ENCODE measurements at regions not wholly inside any gene's neighbourhood (a gene's known extent, or its start where the extent isn't known, plus 50 kb on each side); places are given as distances from the start of the nearest gene placed in this dataset.

DNA sequence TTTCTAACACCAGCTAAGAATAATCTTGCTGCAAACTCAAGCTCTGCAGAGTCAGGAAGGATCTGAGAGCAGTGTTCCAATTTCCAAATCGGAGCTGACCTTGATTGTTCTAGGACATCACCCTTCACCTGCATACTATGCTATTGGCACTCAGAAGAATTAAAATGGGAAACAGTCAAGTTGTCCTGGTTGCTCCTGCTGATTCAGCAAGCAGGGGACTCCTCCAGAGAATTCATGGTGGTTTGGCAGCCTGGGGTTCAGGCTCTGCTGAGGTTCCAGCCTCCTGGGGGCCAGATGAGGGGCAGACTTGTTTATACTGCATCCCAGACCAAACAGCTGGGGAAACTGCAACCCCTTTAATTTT, 213.7 kb upstream of the ADAMTS9 start:
- no peaks in the 10 kb centered on the region for H3K36me3 ChIP-seq (ENCODE audit: control insufficient read depth, insufficient read depth, low read length)
- no peak overlapping the region for H3K4me3 ChIP-seq (ENCODE audit: insufficient read depth, low read depth, low read length)
- no peaks in the 10 kb centered on the region for H3K4me1 ChIP-seq (ENCODE audit: control insufficient read depth, insufficient read depth, low read length)
- WGBS, 2 experiments: 75 to 81% methylated on average over 1 of the region's 1 CpG
- H3K9me3 ChIP-seq (ENCODE audit: control insufficient read depth, low read length): no peaks in the 10 kb centered on the region
- H3K27me3 ChIP-seq (ENCODE audit: control insufficient read depth, insufficient read depth, low read length, poor library complexity, severe bottlenecking): no peaks in the 10 kb centered on the region
- no peak overlapping the region for H3K27ac ChIP-seq (ENCODE audit: insufficient read depth, low read depth, low read length, poor library complexity, severe bottlenecking)

DNA sequence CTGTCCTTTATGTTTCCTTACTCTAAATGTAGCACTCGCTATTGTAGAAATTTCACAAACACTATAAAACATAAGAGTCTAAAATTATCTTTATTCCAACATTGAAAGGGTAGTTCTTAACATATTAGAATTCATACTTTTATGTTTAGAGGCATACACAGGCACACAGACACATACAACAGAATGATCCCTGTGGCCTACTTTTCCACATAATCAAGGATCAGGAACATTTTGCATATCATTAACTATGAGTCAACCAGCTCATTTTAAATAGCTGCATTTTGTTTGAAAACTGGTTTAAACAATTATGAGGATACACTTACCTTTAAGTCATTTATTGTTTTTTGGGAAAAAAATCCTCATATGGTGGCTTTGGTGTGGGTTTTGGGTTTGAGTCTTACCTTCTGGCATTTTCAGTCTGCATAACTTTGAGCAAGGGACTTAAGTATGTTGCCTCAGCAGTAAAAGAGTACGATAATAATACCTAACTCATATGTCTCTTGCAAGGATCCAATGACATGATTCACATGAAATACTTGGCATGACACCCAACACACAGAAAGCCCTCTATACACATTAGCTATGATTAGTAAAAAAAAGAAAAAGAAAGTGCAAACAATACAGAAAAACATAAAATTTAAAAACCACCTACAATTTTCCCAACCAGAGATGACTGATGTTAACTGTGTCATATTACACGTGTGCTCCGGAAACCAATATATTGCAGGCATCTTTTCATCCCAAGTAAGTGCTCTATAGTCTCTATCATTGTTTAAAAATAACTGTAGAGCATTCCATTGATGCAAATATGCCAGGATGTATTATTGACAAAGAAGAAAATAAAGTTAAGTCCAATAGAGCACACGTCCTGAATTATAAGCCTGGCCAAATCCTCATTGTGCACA, 213.1 kb upstream of the ADAMTS9 start:
- H3K27me3 ChIP-seq (ENCODE audit: control insufficient read depth, insufficient read depth, low read length, poor library complexity, severe bottlenecking): no peaks in the 10 kb centered on the region
- no peaks in the 10 kb centered on the region for H3K9me3 ChIP-seq (ENCODE audit: control insufficient read depth, low read length)
- H3K27ac ChIP-seq (ENCODE audit: insufficient read depth, low read depth, low read length, poor library complexity, severe bottlenecking): no peak overlapping the region
- H3K36me3 ChIP-seq (ENCODE audit: control insufficient read depth, insufficient read depth, low read length): no peaks in the 10 kb centered on the region
- H3K4me1 ChIP-seq (ENCODE audit: control insufficient read depth, insufficient read depth, low read length): no peaks in the 10 kb centered on the region
- 96 to 97% methylated on average over 5 of the region's 5 CpGs for WGBS, 2 experiments
- H3K4me3 ChIP-seq (ENCODE audit: insufficient read depth, low read depth, low read length): no peak overlapping the region

DNA sequence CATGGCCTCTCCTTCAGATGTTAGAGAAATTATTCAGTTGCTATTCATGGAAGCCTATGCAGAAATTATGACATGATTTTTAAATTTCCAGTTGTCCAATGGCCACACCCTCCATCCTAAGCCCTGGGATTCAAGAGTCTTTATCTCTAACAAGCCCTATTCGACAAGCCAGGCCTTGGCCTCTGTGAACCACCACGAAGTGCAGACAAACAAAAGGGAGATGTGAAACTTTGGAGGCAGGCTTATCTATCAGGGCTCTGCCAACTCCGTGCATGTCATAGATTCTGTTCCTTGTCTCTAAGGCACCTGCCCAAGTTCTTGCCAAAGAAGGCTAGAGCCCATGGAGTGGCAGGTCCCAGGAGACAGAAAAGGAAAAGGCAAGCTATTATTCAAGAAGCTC, 212.4 kb upstream of the ADAMTS9 start:
- Histone ChIP-seq H3K36me3 (ENCODE audit: control insufficient read depth, insufficient read depth, low read length) (no peaks in the 10 kb centered on the region), H3K4me1 (ENCODE audit: control insufficient read depth, insufficient read depth, low read length) (no peaks in the 10 kb centered on the region), H3K4me3 (ENCODE audit: insufficient read depth, low read depth, low read length) (no peak overlapping the region), H3K9me3 (ENCODE audit: control insufficient read depth, low read length) (no peaks in the 10 kb centered on the region), H3K27me3 (ENCODE audit: control insufficient read depth, insufficient read depth, low read length, poor library complexity, severe bottlenecking) (no peaks in the 10 kb centered on the region), H3K27ac (ENCODE audit: insufficient read depth, low read depth, low read length, poor library complexity, severe bottlenecking) (no peak overlapping the region)
- WGBS, 2 experiments: 92 to 93% methylated on average over 3 of the region's 3 CpGs

DNA sequence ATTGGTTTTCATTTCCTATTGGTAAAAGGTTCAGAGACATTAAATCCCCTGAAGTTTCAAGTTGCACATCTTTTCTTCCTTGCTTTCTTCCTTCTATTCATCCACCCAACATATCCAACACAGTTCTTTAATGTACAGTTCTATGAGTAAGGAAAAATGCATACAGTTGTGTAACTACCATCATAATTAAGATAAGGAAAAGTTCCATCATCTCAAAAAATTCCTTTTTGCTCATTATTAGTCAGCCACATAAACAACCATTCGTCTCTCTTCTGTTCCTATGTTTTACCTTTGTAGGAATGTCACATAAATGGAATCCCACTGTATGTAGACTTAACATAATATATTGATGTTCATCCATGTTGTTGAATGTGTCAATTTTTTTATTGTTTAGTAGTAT, 211.1 kb upstream of the ADAMTS9 start:
- 86 to 100% methylated on average over 1 of the region's 1 CpG for WGBS, 2 experiments
- Histone ChIP-seq H3K9me3 (ENCODE audit: control insufficient read depth, low read length) (no peaks in the 10 kb centered on the region), H3K4me1 (ENCODE audit: control insufficient read depth, insufficient read depth, low read length) (no peaks in the 10 kb centered on the region), H3K4me3 (ENCODE audit: insufficient read depth, low read depth, low read length) (no peak overlapping the region), H3K27ac (ENCODE audit: insufficient read depth, low read depth, low read length, poor library complexity, severe bottlenecking) (no peak overlapping the region), H3K27me3 (ENCODE audit: control insufficient read depth, insufficient read depth, low read length, poor library complexity, severe bottlenecking) (no peaks in the 10 kb centered on the region), H3K36me3 (ENCODE audit: control insufficient read depth, insufficient read depth, low read length) (no peaks in the 10 kb centered on the region)

DNA sequence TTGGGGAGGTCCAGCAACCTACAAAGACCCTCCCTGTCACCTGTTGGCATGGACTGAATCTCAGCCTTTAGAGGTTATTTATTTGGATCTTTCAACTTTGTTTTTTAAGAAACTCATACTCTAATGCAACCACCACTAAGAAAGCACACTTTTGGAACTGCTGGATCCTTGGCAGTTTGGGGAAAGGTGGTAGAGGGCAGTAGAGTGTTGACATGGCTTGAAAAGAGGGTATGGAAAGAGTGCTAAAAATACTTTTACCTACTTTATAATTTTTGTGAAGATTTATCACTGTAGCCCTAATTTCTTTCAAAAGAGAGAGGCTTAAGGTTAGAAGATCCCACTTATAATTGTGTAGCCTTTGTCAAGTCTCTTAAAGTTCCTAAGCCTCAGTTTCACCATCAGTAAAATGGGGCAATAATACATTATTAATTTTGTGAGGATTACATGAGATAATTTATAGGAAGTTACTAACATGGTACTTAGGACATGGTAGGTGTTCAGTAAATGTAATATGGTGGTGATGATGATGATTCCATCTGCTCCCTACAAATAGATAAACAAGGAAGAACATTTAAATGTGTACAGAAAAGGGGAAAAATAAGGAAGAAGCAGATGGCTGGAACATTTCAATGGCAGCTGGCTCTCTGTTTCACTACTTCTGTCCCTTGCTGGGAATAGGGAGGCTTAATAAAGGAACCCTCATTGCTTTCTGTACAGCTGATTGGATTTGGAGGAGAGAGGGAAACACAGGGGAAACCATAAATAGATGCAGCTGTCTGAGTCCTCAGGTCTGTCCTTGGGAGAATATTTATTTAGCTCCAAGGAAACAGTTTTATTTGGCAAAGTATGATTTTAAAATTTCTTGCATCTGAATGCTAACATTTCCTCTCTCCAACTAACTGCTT, 208.4 kb upstream of the ADAMTS9 start:
- no peaks in the 10 kb centered on the region for H3K4me1 ChIP-seq (ENCODE audit: control insufficient read depth, insufficient read depth, low read length)
- no peak overlapping the region for H3K4me3 ChIP-seq (ENCODE audit: insufficient read depth, low read depth, low read length)
- H3K27ac ChIP-seq (ENCODE audit: insufficient read depth, low read depth, low read length, poor library complexity, severe bottlenecking): no peak overlapping the region
- no peaks in the 10 kb centered on the region for H3K36me3 ChIP-seq (ENCODE audit: control insufficient read depth, insufficient read depth, low read length)
- no peaks in the 10 kb centered on the region for H3K9me3 ChIP-seq (ENCODE audit: control insufficient read depth, low read length)
- H3K27me3 ChIP-seq (ENCODE audit: control insufficient read depth, insufficient read depth, low read length, poor library complexity, severe bottlenecking): no peaks in the 10 kb centered on the region

DNA sequence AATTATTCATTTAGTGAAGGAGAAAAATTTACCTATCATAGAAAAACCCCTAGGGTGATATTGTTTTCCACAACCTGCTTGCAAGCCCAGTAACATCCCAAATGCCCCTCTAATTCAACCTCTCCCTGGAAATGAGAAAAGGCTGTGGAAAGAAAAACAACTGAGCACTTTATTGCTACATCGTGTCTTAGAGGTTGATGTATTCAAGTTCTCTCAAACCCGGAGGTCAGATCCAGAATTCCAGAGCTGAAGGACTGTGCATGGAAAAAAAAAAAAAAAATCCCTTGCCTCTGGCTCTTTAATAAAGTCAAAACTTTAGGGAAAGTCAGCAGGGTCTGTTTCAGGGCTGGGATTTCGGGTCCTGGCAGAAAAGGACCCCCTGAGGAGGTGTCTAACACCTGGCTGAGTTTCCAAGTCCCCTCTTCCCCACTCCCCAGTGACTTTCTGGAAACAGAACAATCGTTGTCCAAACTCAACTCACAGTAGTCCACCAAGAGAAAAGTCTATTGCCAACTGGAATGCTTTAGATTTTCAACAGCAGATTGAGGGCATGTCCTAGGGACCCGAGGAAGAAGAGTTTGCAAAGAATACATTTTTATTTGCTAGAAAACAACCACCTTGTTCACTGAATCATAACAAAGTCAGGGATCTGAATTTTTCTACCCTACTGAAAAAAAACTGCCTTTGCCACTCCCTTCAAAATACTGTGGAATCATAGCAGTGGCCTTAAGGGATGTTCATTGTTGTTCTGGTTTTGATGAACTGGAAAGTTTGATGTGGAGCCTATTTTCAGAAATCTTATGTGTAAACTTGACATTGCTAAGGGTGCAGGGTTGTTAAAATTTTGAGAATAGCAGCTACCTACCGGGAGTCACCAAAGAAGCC, 207.5 kb upstream of the ADAMTS9 start:
- Histone ChIP-seq H3K9me3 (ENCODE audit: control insufficient read depth, low read length) (no peaks in the 10 kb centered on the region), H3K4me3 (ENCODE audit: insufficient read depth, low read depth, low read length) (no peak overlapping the region), H3K27ac (ENCODE audit: insufficient read depth, low read depth, low read length, poor library complexity, severe bottlenecking) (no peak overlapping the region), H3K36me3 (ENCODE audit: control insufficient read depth, insufficient read depth, low read length) (no peaks in the 10 kb centered on the region), H3K27me3 (ENCODE audit: control insufficient read depth, insufficient read depth, low read length, poor library complexity, severe bottlenecking) (no peaks in the 10 kb centered on the region), H3K4me1 (ENCODE audit: control insufficient read depth, insufficient read depth, low read length) (no peaks in the 10 kb centered on the region)
- 72 to 74% methylated on average over 6 of the region's 6 CpGs for WGBS, 2 experiments

DNA sequence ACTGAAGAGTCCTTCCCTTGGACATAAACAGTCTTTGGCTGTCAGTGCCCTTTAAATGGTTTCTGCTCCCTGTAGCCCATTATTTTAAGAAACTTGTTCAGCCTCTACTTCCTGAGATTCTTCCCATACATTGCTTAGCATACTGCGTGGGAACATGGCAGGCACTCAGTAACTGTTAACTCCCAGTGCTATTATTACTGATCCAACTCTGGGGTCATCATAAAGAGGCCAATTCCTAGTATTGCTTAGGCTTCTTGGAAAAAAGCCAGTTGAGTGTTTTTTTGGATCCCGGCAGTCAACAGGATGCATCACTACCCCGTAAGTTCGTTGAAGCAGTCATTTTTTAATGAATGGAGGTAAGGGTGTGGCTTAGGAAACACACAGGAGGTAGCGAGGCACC, 206.2 kb upstream of the ADAMTS9 start:
- WGBS, 2 experiments: 93 to 94% methylated on average over 5 of the region's 5 CpGs
- no peaks in the 10 kb centered on the region for H3K4me1 ChIP-seq (ENCODE audit: control insufficient read depth, insufficient read depth, low read length)
- H3K4me3 ChIP-seq (ENCODE audit: insufficient read depth, low read depth, low read length): no peak overlapping the region
- H3K9me3 ChIP-seq (ENCODE audit: control insufficient read depth, low read length): no peaks in the 10 kb centered on the region
- no peaks in the 10 kb centered on the region for H3K27me3 ChIP-seq (ENCODE audit: control insufficient read depth, insufficient read depth, low read length, poor library complexity, severe bottlenecking)
- no peak overlapping the region for H3K27ac ChIP-seq (ENCODE audit: insufficient read depth, low read depth, low read length, poor library complexity, severe bottlenecking)
- H3K36me3 ChIP-seq (ENCODE audit: control insufficient read depth, insufficient read depth, low read length): no peaks in the 10 kb centered on the region

DNA sequence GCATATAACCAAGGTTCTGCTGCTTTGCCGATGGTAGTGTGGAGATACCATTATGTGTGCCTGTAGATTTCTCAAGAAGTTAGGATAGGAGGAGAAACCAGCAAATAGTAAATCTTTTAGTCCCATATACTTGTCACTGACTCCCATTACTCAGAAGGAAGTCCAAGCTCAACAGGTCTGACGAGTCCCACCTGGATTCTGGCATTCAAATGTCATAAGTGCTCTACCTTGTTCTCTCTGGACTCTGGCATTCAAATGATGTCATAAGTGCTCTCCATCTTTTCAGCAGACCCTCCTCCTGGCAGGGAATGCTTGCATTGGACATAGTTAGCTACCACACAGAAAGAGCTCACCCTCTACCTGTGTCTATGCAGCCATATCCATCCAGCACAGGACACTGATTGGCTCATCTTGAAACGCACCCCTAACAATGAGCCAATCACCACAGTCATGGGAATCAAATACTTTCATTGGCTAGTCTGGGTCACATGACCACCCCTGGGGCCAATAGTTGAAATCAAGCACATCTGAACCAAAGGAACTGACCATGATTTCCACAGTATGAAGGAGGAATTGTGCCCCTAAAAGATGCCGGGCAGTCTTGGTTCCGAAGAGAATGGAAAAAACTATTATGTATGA, 205.0 kb upstream of the ADAMTS9 start:
- no peaks in the 10 kb centered on the region for H3K4me1 ChIP-seq (ENCODE audit: control insufficient read depth, insufficient read depth, low read length)
- H3K9me3 ChIP-seq (ENCODE audit: control insufficient read depth, low read length): no peaks in the 10 kb centered on the region
- no peaks in the 10 kb centered on the region for H3K36me3 ChIP-seq (ENCODE audit: control insufficient read depth, insufficient read depth, low read length)
- no peaks in the 10 kb centered on the region for H3K27me3 ChIP-seq (ENCODE audit: control insufficient read depth, insufficient read depth, low read length, poor library complexity, severe bottlenecking)
- H3K4me3 ChIP-seq (ENCODE audit: insufficient read depth, low read depth, low read length): no peak overlapping the region
- WGBS, 2 experiments: 87 to 95% methylated on average over 3 of the region's 5 CpGs
- H3K27ac ChIP-seq (ENCODE audit: insufficient read depth, low read depth, low read length, poor library complexity, severe bottlenecking): no peak overlapping the region

DNA sequence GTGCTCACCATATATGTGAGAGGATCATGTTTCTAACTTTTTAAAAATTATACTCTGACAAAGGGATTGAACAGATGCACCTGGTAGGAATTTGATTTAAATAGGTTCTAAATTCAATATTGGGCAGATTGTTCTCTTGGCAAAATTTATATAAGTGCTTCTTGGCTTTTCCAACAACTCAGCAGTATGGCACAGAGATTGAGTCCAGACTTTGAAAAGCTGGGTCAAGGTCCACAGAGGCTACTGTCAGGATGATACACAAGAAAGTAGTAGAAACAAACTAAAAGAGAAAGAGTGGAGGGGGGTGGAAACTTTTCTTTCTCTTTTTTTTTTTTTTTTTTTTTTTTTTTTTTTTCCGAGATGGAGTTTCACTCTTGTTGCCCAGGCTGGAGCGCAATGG, 203.2 kb upstream of the ADAMTS9 start:
- 83 to 100% methylated on average over 1 to 2 of the region's 2 CpGs for WGBS, 2 experiments
- no peaks in the 10 kb centered on the region for H3K27me3 ChIP-seq (ENCODE audit: control insufficient read depth, insufficient read depth, low read length, poor library complexity, severe bottlenecking)
- H3K36me3 ChIP-seq (ENCODE audit: control insufficient read depth, insufficient read depth, low read length): no peaks in the 10 kb centered on the region
- no peak overlapping the region for H3K27ac ChIP-seq (ENCODE audit: insufficient read depth, low read depth, low read length, poor library complexity, severe bottlenecking)
- H3K9me3 ChIP-seq (ENCODE audit: control insufficient read depth, low read length): no peaks in the 10 kb centered on the region
- H3K4me3 ChIP-seq (ENCODE audit: insufficient read depth, low read depth, low read length): no peak overlapping the region
- H3K4me1 ChIP-seq (ENCODE audit: control insufficient read depth, insufficient read depth, low read length): no peaks in the 10 kb centered on the region

Data from ectodermal cell (in vitro differentiated cells).